HepG2 (cell line): ENCODE measurements at regions not wholly inside any gene's neighbourhood (a gene's known extent, or its start where the extent isn't known, plus 50 kb on each side); places are given as distances from the start of the nearest gene placed in this dataset.

ENCODE experiments used
- CENPBD1 ChIP-seq: sonication (generic); formaldehyde crosslinking; IDR thresholded peaks from 2 replicates; pipeline ENCODE4 v1.8.0; 2022; ENCODE audit warnings: missing genetic modification reagents, low read depth, mild to moderate bottlenecking, borderline replicate concordance
- PHF8 ChIP-seq: sonication (generic); formaldehyde crosslinking; IDR thresholded peaks from 2 replicates; pipeline ENCODE4 v1.5.0; 2020; ENCODE audit warnings: missing genetic modification reagents
- TCF7L2 ChIP-seq: IDR thresholded peaks from 2 replicates; pipeline ENCODE4 v1.6.1; 2011; ENCODE audit warnings: mild to moderate bottlenecking, low read depth, low read length, moderate library complexity
- ZNF274 ChIP-seq: sonication (generic); formaldehyde crosslinking; IDR thresholded peaks from 2 replicates; pipeline ENCODE4 v1.5.1; 2020; ENCODE audit warnings: mild to moderate bottlenecking, missing genetic modification reagents

DNA sequence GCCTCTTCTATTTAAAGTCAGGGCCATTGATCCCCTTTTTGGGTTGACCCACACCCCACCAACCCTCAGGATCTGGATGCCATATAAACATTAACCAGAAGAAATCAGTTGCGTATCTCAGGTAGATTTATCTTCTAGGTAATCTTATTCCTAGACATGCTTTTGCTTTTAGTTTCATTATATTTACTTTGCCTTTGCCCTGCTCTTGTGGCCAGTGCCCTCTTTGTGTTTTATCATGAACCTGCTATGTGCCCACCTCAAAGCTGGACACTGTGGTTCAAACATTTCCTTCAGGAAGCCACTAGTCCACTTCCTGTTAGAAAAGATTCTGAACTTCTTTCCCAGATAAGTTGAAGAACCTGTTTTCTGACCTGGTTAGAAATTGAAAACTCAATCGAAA is 117.4 kb upstream of the EDNRA start:
- TF ChIP-seq ZNF274 (CRISPR knock-in tag), result no peak
- no peak for TF ChIP-seq PHF8 (CRISPR knock-in tag)
- TF ChIP-seq TCF7L2, result no peak
- TF ChIP-seq CENPBD1, result no peak
